T-helper 17 cell (primary cell): ENCODE measurements at regions not wholly inside any gene's neighbourhood (a gene's known extent, or its start where the extent isn't known, plus 50 kb on each side); places are given as distances from the start of the nearest gene placed in this dataset.

ENCODE experiments used
- ATAC-seq: fragments of 150-1000 bp; cut with Tn5 transposase; 2 replicates; pipeline ENCODE4 v1.10.0; 2021; ENCODE audit warnings: mild to moderate bottlenecking, moderate library complexity
- DNase-seq, 3 donors: peaks; one replicate each; pipeline versions ENCODE4 v3.0.0 to v3.0.0-alpha.2; 2020 to 2021
- H3K9me3 ChIP-seq: one replicate; pipeline ENCODE4 v1.7.0; 2013; ENCODE audit warnings: low read length, mild to moderate bottlenecking; ENCODE audit not compliant: control insufficient read depth, poor library complexity, severe bottlenecking
- H3K27ac Mint-ChIP-seq: one replicate; pipeline ENCODE4 v1.8.0; 2022; ENCODE audit warnings: mild to moderate bottlenecking, moderate library complexity, mixed read lengths
- H3K27me3 Mint-ChIP-seq: one replicate; pipeline ENCODE4 v1.8.0; 2022; ENCODE audit warnings: mixed read lengths
- H3K36me3 Mint-ChIP-seq: one replicate; pipeline ENCODE4 v1.8.0; 2022; ENCODE audit warnings: low read depth, mixed read lengths
- H3K4me1 Mint-ChIP-seq: one replicate; pipeline ENCODE4 v1.8.0; 2022; ENCODE audit warnings: mild to moderate bottlenecking, mixed read lengths
- H3K4me3 Mint-ChIP-seq: one replicate; pipeline ENCODE4 v1.8.0; 2022; ENCODE audit warnings: mild to moderate bottlenecking, moderate library complexity, mixed read lengths

DNA sequence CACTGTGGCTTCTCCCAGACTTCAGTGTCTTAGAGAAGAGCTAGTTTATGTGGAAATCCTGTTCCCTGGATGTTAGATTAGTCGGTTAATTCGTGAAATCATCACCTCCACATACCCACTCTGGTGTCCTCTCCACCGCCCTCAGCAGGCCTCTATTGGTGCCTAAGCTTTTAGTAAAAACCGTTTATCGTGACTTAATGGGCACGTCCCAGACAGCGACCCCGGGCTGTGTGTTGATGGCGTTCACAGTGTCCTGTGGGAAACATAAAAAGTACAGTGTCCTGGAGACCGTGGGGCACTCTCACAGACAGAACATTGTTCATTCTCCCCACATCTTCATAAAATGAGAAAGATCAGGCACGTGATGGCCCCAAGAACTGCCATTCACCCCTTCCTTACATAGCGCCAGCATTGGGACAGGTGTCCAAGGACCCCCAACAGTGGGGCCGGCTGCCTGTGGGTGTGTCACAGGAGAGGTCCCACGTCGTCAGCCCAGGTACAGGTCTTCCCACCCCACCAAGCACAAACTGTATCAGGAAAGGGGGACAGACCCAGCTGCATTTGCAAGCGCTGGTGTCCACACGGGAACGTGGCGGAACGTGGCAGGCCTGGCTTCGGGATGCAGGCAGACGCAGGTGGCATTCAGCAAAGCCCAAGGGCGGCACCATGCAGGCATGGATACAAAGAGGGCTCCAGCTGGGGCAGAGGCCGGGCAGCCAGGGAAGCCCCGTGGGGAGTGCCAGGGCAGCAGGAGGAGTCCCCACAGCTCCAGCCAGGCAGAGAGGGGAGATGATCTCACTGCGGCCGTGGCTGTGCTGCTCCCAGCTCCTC lies 237.7 kb downstream of the DLL1 start:
- ATAC-seq = no peak
- Mint-ChIP-seq H3K4me1 (peaks cover 6% of the 10 kb centered on the region), H3K27me3 (peaks cover 11% of the 10 kb centered on the region), H3K27ac (no peak overlapping the region), H3K36me3 (no peaks in the 10 kb centered on the region), H3K4me3 (no peak overlapping the region)
- no peak for DNase-seq
- no peaks in the 10 kb centered on the region for H3K9me3 ChIP-seq

DNA sequence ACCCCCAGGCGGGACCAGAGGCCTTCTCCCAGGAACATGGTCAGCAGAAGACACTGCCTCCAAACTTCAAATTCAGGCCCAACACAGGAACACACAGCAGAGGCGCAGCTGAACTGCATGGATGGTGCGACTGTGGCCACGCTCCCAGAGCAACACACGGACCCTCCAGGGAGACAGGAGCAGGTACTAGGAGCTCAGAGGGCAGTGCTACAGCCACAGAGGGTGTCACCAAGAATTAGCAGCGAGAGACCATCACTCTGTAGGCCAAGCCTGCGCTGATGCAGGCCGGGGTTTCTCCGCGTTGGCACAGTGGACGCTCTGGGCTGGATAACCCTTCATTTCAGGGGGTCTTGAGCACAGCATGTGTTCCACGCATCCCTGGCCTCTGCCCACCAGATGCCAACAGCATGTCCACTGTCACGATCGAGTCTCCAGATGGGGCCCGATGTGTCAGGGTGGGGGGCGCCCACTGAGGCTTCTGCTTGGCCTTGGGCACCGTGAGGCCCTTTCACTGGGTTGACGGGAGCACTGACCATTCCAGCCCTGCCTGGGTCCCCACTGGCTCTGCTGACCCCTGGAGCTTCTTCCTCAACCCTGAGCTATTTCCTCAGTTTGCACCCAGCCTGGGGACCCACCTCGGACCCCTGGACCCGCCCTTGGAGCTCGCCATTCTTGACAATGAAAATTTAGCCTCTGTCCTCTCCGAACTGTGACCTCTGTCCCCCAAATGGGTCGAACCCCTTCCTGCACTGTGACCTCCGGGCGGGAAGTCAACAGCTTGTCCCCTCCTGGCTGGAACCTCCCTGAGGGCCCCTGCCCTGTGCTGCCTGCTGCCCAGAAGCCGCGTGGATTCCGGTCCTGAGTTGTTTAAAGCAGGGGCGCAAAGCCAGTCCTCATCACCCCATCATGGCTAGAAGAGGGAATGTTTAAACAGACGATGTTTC lies 239.4 kb downstream of the DLL1 start:
- Mint-ChIP-seq H3K27me3 (peaks cover 12% of the 10 kb centered on the region), H3K4me1 (peaks cover 2% of the 10 kb centered on the region), H3K36me3 (no peaks in the 10 kb centered on the region), H3K27ac (no peak overlapping the region), H3K4me3 (no peak overlapping the region)
- no peak for DNase-seq
- H3K9me3 ChIP-seq = no peaks in the 10 kb centered on the region
- ATAC-seq = no peak

- no peaks in the 10 kb centered on the region for H3K36me3 Mint-ChIP-seq
- H3K27ac Mint-ChIP-seq = no peak overlapping the region
- no peak overlapping the region for H3K4me3 Mint-ChIP-seq
- ATAC-seq (no peak), DNase-seq (no peak)
- H3K4me1 Mint-ChIP-seq = peaks cover 2% of the 10 kb centered on the region
- H3K27me3 Mint-ChIP-seq = peaks cover 16% of the 10 kb centered on the region
- H3K9me3 ChIP-seq = no peaks in the 10 kb centered on the region
Measured at GRCh38 chr6:170050591-170051041, 240.3 kb downstream of the DLL1 start.

DNA sequence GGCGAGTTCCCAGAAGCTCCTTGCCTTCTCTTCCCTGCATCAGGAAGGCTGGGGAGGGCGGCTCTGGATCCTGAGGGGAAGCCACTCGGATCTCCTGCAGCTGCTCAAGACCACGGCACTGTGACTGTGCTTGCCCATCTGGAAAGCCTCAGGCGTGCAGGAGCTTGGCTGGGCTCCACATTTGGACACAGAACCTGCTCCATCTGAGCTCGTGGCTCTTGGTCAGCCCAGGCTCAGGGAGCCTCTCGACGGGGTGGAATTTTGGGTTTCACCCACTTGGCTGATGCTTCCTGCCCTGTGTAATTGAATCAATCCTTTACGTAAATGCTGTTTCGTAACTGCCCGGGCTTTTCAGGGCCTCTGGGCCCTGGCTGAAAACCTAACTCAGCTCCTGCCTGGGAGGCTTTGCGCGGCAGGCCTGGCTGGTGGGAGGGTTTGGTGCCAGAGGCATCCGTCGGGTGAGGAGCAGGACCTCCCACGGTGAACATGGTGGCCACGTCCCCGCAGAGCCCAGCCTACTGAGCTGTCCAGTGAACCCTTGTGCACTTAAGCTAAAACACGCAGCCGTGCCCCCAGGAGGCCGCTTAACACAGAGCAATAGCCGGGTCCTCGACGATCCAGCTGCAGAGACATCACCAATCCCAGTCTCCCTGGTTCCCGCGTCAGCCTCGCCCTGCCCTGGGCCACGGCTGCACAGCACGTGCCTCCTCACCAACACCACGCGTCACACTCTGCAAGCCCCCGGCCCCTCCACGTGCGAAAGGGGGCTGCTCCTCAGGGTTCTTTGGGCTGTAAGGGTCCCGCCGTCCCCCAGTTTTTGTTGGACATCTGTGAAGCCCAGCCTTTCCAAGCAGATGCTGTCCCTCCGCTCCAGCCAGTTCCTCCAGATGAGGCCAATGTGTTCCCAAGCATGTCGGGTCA lies 241.0 kb downstream of the DLL1 start:
- H3K9me3 ChIP-seq = no peaks in the 10 kb centered on the region
- Mint-ChIP-seq H3K4me3 (peak overlapping the region; percentile 70), H3K4me1 (peaks cover 2% of the 10 kb centered on the region), H3K27ac (no peak overlapping the region), H3K27me3 (peaks cover 21% of the 10 kb centered on the region), H3K36me3 (no peaks in the 10 kb centered on the region)
- DNase-seq = no peak
- ATAC-seq = no peak

GRCh38 chr6:170048615-170049256 lies 242.1 kb downstream of the DLL1 start:
- Mint-ChIP-seq H3K4me3 (no peak overlapping the region), H3K27me3 (peaks cover 15% of the 10 kb centered on the region), H3K27ac (no peak overlapping the region), H3K4me1 (peaks cover 2% of the 10 kb centered on the region), H3K36me3 (no peaks in the 10 kb centered on the region)
- no peak for DNase-seq
- peak; percentile 50 for ATAC-seq
- H3K9me3 ChIP-seq = no peaks in the 10 kb centered on the region

DNA sequence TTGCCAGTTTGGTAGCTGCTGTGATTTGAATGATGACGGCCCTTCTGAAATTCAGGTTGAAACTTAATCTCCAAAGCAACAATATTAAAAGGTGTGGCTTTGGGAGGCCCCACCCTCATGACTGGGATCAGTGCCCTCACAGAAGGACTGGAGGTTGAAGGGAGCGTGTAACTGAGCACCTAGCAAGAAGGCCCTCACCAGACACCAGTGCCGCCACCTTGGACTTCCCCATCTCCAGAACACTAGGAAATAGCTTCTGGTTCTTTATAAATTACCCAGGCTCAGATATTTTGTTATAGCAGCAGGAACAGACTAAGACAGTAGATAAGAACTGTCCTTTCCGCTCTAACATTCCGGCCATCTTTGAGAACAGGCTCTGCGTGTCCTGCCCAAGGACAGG lies 243.1 kb downstream of the DLL1 start:
- Mint-ChIP-seq H3K4me3 (no peak overlapping the region), H3K27ac (no peak overlapping the region), H3K36me3 (no peaks in the 10 kb centered on the region), H3K27me3 (peaks cover 15% of the 10 kb centered on the region), H3K4me1 (peaks cover 2% of the 10 kb centered on the region)
- ATAC-seq = no peak
- no peak for DNase-seq
- no peaks in the 10 kb centered on the region for H3K9me3 ChIP-seq

DNA sequence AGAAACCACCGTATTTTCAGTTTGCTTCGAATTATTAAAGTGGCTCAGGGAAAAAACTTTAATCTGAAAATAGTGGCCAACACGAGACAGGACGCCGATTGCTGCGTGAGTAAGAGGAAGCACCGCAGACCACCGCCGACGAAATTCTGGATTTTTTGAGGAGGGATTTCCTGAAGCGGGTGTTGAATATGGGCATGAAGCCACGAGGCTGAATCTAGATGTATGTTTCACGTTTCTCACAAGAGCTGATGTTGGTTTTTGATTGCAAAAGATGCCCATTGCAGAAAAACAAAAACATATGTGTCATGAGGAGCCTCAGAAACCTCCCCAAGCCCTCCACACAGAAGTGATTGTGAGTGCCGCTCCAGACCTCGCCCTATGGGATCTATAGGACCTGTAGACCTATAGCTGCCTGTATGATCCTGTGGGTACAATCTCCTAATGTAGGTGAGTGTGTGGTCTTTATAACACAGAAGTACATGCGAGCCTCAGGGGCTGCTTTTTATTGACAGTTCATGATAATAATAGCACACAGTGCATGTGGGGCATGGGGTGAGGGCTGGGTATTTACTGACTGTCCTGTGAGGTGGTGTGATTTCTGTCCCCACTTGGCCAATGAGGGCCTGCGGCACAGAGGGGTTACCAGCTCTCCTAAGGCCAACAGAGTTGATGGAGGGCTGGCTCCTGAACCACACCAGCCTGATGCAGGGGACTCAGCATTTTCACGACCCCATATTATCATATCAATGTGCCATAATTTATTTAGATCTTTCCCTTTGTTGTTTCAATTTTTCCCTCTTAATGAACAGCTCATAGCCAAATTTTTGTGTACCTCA lies 243.9 kb downstream of the DLL1 start:
- Mint-ChIP-seq H3K4me3 (no peak overlapping the region), H3K4me1 (peaks cover 2% of the 10 kb centered on the region), H3K27me3 (peaks cover 15% of the 10 kb centered on the region), H3K27ac (no peak overlapping the region), H3K36me3 (no peaks in the 10 kb centered on the region)
- no peak for DNase-seq
- ATAC-seq = no peak
- no peaks in the 10 kb centered on the region for H3K9me3 ChIP-seq

DNA sequence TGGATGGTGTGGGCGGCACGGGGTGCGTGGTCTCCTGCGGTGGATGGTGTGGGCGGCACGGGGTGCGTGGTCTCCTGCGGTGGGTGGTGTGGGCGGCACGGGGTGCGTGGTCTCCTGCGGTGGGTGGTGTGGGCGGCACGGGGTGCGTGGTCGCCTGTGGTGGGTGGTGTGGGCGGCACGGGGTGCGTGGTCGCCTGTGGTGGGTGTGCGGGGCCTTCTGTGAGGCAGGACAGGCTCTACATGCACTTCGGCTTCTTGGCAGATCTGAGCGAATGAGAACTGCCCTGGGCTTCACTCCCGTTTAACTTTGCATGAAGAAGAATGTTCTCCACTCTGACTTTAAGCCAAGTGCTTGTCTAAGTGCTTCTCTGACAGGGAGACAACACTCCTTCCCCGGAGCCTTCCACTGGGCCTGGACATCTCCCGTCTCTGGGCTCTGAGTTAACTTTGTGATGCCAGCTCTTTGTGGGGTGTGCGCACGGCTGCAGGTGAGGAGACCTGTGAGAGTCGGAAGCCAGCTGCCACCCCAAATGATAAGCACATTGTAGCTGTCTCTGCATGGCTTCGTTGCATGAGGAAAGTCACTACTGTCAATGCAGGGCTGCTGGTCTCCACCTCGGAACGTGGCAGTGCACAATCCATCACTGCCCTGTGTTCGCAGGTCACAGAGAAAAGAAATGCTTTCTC lies 244.8 kb downstream of the DLL1 start:
- ATAC-seq = no peak
- H3K4me1 Mint-ChIP-seq = peaks cover 2% of the 10 kb centered on the region
- DNase-seq = no peak

GRCh38 chr6:170045563-170045960 lies 245.3 kb downstream of the DLL1 start:
- Mint-ChIP-seq H3K4me1 (peaks cover 2% of the 10 kb centered on the region), H3K27ac (no peak overlapping the region), H3K27me3 (peaks cover 25% of the 10 kb centered on the region), H3K36me3 (no peaks in the 10 kb centered on the region), H3K4me3 (no peak overlapping the region)
- DNase-seq (no peak), ATAC-seq (no peak)
- H3K9me3 ChIP-seq = no peaks in the 10 kb centered on the region

More for the DNA sequence above, 244.8 kb downstream of the DLL1 start:
- Mint-ChIP-seq H3K4me3 (no peak overlapping the region), H3K27ac (no peak overlapping the region), H3K27me3 (peaks cover 19% of the 10 kb centered on the region), H3K36me3 (no peaks in the 10 kb centered on the region)
- H3K9me3 ChIP-seq = no peaks in the 10 kb centered on the region

DNA sequence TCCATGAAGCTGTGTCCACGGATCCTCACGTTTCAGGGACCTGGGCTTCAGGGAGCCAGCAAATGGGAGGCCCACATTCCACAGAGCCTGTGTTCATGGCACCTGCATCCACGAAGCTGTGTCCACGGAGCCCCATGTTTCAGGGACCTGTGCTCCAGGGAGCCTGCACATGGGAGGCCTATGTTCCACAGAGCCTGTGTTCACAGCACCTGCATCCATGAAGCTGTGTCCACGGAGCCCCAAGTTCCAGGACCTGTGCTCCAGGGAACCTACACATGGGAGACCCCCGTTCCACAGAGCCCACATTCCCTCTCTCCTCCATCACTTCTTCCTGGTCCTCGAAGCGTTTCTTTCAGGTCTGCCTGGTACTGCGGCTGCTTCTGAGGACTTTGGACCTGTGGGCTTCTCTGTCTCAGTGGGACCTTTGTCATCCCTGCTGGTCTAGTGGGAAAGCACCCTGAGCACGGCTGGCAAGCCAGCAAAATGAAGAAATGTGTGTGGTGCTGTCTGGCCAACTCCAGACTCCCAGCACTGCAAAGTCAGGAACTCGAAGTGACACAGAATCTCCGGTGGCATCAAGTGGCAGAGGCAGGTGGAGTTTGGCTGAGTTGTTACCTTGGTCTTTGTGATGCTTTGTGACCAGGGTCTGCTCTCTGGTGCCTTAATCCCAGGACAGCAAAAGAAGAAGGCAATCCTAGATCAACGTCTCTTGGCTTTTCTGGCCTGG lies 245.9 kb downstream of the DLL1 start:
- Mint-ChIP-seq H3K36me3 (no peaks in the 10 kb centered on the region), H3K27me3 (peaks cover 26% of the 10 kb centered on the region), H3K4me3 (no peak overlapping the region), H3K27ac (no peak overlapping the region), H3K4me1 (peaks cover 2% of the 10 kb centered on the region)
- no peaks in the 10 kb centered on the region for H3K9me3 ChIP-seq
- DNase-seq (no peak), ATAC-seq (no peak)
